Spleen (tissue), 11 donors: ENCODE measurements at regions not wholly inside any gene's neighbourhood (a gene's known extent, or its start where the extent isn't known, plus 50 kb on each side); places are given as distances from the start of the nearest gene placed in this dataset.
"Not testable (repeated sequence)": the region's sequence is repeated elsewhere in the genome, so short reads cannot be mapped to it uniquely, and the experiment has no call there.

Source experiments
- DNase-seq: peaks from one replicate; pipeline ENCODE4 v3.0.0-alpha.2; 2020
- H3K27ac ChIP-seq, 8 donors: fragments of 200-600 bp; sonication (generic) in 7 of 8; 1 replicate in 4 of 8; 2 replicates in 4 of 8; pipeline versions ENCODE4 v1.5.0 to v1.8.0; 2016 to 2021; ENCODE audit warnings: inconsistent platforms in 4 of 8, mild to moderate bottlenecking in 4 of 8, moderate library complexity in 1 of 8
- H3K27me3 ChIP-seq, 7 donors: fragments of 200-600 bp; sonication (generic) in 6 of 7; replicated peaks in 1 of 7; 1 replicate in 4 of 7; 2 replicates in 3 of 7; pipeline versions ENCODE4 v1.5.0 to v1.8.0; 2016 to 2021; ENCODE audit warnings: inconsistent platforms in 3 of 7, mild to moderate bottlenecking in 1 of 7
- H3K36me3 ChIP-seq, 6 donors: fragments of 200-600 bp; sonication (generic) in 5 of 6; 1 replicate in 4 of 6; 2 replicates in 2 of 6; pipeline versions ENCODE4 v1.5.0 to v1.8.0; 2016 to 2021; ENCODE audit warnings: inconsistent platforms in 2 of 6
- H3K4me1 ChIP-seq, 6 donors: fragments of 200-600 bp; sonication (generic) in 5 of 6; 1 replicate in 3 of 6; 2 replicates in 3 of 6; pipeline versions ENCODE4 v1.5.0 to v1.8.0; 2016 to 2021; ENCODE audit warnings: inconsistent platforms in 3 of 6
- H3K4me3 ChIP-seq, 8 donors: fragments of 200-600 bp; sonication (generic) in 7 of 8; 1 replicate in 4 of 8; 2 replicates in 4 of 8; pipeline versions ENCODE4 v1.5.0 to v1.8.0; 2016 to 2021; ENCODE audit warnings: inconsistent platforms in 4 of 8, mild to moderate bottlenecking in 4 of 8, moderate library complexity in 2 of 8
- H3K9me3 ChIP-seq, 8 donors: fragments of 200-600 bp; sonication (generic) in 7 of 8; 1 replicate in 4 of 8; 2 replicates in 4 of 8; pipeline versions ENCODE4 v1.5.0 to v1.8.0; 2016 to 2021; ENCODE audit warnings: inconsistent platforms in 4 of 8
- POLR2A ChIP-seq, 3 donors: fragments of 450-650 bp; IDR thresholded peaks; one replicate each; pipeline ENCODE4 v1.5.1; 2017; ENCODE audit warnings: antibody characterized with exemption in 3 of 3, mild to moderate bottlenecking in 1 of 3
- POLR2AphosphoS5 ChIP-seq, 3 donors: sonication (generic); formaldehyde crosslinking; IDR thresholded peaks; one replicate each; pipeline ENCODE4 v1.5.1; 2017; ENCODE audit warnings: antibody characterized with exemption in 3 of 3
- WGBS, 5 donors: extraction: QIAGEN DNeasy Blood & Tissue Kit in 3 of 5; methylation state at CpG; one replicate each; pipeline versions ENCODE4 v1.1.5 to v1.1.7; 2013 to 2018; 5-methylcytosine and 5-hydroxymethylcytosine counted together
- intact Hi-C: fragments of 100-400 bp; cut with DNase I; formaldehyde crosslinking; loops from one replicate; pipeline ENCODE4 v1.15.0; 2023; ENCODE audit warnings: low total_unique reads
- TF ChIP-seq, protein P1 (sequence below), 11 experiments: fragments of 200-600 bp in 7 of 11; fragments of 450-650 bp in 4 of 11; sonication (generic) in 4 of 11; IDR thresholded peaks in 8 of 11; conservative IDR thresholded peaks in 3 of 11; 1 replicate in 7 of 11; 2 replicates in 4 of 11; pipeline versions ENCODE4 v1.4.0 to v1.8.0; 2016 to 2021; ENCODE audit warnings: antibody characterized with exemption in 11 of 11, inconsistent platforms in 4 of 11, mild to moderate bottlenecking in 1 of 11
- donor health status: healthy with polysubstance abuse.
- donor health status: DM: no; HTN: no; CAD: no; lungs with moderate emphysema.
- donor health status: DM: no; HTN: no; CAD: no.
- donor health status: Bipolar disorder and iron deficiency.
- donor health status: healthy.
- donor health status: DM: no; HTN: no; CAD: no.
- donor health status: DM: yes; HTN: yes; CAD: no.

DNA sequence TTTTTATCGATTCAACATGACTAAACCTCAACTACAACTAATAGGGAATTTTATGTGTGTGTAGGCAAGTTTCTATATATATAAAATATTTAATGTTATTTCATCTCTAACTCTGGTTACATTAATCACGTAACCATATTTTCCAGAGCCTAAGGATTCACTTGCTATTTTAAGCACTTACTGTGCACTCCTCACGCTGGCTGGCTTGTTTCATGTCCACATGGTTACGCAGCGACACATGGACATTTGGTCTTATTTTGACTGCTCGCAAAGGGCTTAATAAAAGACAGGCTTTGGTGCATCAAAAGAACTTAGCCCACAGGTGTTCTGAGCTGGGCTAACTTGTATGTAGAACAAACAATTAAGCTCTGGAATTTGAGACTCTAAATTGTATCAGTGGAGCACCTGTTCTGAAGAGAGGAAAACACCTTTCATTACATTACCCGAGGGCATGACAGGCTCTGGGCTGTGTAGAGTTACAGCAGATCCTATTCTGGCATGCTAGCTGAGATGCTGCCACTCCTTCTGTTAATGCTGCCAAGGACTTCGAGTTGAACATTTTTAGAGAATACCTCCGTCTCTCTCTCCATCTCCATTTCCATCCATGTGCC lies 130.0 kb upstream of the NR2F2 start:
- intact Hi-C loops, result no loop called here
- H3K36me3 ChIP-seq, result no peaks in the 10 kb centered on the region
- 89 to 94% (median 91%) methylated on average over 9 of the region's 9 CpGs for WGBS, 5 donors
- TF ChIP-seq POLR2A (IDR thresholded peaks at IDR 0.05) (no peak), POLR2AphosphoS5 (IDR thresholded peaks at IDR 0.05) (no peak)
- TF ChIP-seq, protein P1, sequence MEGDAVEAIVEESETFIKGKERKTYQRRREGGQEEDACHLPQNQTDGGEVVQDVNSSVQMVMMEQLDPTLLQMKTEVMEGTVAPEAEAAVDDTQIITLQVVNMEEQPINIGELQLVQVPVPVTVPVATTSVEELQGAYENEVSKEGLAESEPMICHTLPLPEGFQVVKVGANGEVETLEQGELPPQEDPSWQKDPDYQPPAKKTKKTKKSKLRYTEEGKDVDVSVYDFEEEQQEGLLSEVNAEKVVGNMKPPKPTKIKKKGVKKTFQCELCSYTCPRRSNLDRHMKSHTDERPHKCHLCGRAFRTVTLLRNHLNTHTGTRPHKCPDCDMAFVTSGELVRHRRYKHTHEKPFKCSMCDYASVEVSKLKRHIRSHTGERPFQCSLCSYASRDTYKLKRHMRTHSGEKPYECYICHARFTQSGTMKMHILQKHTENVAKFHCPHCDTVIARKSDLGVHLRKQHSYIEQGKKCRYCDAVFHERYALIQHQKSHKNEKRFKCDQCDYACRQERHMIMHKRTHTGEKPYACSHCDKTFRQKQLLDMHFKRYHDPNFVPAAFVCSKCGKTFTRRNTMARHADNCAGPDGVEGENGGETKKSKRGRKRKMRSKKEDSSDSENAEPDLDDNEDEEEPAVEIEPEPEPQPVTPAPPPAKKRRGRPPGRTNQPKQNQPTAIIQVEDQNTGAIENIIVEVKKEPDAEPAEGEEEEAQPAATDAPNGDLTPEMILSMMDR (IDR thresholded peaks at IDR 0.05 in 8 of 11, conservative IDR thresholded peaks at IDR 0.05 in 3 of 11), result no peak
- peaks cover 0 to 11% (median 3%) of the 10 kb centered on the region in 8 donors for H3K9me3 ChIP-seq
- H3K27ac ChIP-seq, result no peak overlapping the region
- H3K4me1 ChIP-seq, result no peaks in the 10 kb centered on the region
- no peak overlapping the region for H3K4me3 ChIP-seq
- DNase-seq, result no peak
- no peaks in the 10 kb centered on the region for H3K27me3 ChIP-seq

DNA sequence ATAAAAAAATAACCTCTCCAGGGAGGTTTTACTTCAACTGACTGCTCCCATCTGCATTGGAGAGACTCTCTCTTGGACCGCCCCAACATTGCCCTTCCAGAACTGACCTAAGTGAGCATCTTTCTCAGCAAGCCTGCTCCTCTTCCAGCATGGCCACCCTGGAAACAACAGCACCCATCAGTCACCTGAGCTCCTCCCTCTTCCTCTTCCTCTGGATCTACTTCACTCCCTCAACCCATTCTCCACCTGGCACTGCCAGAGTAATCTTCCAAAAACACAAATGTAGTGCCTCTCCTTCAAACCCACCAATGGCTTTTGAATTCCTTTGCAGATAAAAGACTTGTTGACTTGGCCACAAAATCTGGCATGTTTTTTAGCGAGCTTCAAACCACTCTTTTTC lies 128.8 kb upstream of the NR2F2 start:
- no peaks in the 10 kb centered on the region for H3K36me3 ChIP-seq
- H3K27me3 ChIP-seq, result no peaks in the 10 kb centered on the region
- no peak overlapping the region for H3K4me3 ChIP-seq
- DNase-seq, result no peak
- no peak for TF ChIP-seq POLR2AphosphoS5 (IDR thresholded peaks at IDR 0.05)
- TF ChIP-seq, protein P1 (IDR thresholded peaks at IDR 0.05 in 8 of 11, conservative IDR thresholded peaks at IDR 0.05 in 3 of 11), result no peak
- no peak for TF ChIP-seq POLR2A (IDR thresholded peaks at IDR 0.05)
- intact Hi-C loops, result no loop called here
- H3K4me1 ChIP-seq, result no peaks in the 10 kb centered on the region
- WGBS, 5 donors, result 88 to 96% (median 92%) methylated on average over 2 of the region's 2 CpGs
- no peak overlapping the region for H3K27ac ChIP-seq
- peaks cover 0 to 15% (median 10%) of the 10 kb centered on the region in 8 donors for H3K9me3 ChIP-seq

DNA sequence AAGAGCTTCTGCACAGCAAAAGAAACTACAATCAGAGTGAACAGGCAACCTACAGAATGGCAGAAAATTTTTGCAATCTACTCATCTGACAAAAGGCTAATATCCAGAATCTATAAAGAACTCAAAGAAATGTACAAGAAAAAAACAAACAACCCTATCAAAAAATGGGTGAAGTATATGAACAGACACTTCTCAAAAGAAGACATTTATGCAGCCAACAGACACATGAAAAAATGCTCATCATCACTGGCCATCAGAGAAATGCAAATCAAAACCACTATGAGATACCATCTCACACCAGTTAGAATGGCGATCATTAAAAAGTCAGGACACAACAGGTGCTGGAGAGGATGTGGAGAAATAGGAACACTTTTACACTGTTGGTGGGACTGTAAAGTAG lies 124.9 kb upstream of the NR2F2 start:
- H3K27ac ChIP-seq, H3K27me3 ChIP-seq, DNase-seq, H3K36me3 ChIP-seq, H3K4me1 ChIP-seq, intact Hi-C loops, H3K4me3 ChIP-seq: not testable (repeated sequence)
- peaks cover 0 to 19% (median 12%) of the 10 kb centered on the region in 8 donors for H3K9me3 ChIP-seq
- WGBS, 5 donors, result 96 to 100% (median 100%) methylated on average over 1 of the region's 1 CpG

DNA sequence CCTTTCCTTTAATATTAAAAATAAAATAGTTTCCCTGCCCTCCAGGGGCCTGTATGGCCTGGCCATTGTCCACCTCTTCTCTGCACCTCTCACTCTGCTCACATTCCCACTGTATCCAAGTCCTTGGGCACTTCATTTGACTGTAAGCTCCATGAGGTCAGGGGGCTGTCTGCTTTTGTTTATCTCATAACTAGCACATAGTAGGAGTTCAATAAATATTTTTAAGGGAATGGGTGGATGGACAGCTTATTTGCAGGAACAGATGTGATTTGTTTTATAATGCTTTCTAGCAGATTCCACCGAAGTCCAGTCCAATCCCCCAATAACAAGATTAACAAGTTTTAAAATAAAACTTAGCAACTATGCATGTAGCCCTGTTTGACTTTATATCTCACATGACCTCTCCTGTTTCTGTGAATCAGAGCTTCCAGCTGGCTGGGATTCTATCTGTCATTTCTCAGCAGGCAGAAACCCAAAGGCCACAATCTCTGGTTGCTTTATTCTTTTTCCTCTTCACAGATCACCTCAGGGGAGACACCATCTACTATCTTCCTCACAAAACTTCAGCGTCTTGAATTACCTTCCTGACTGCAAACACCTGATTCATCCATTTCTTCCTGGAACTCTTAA lies 123.0 kb upstream of the NR2F2 start:
- no peaks in the 10 kb centered on the region for H3K36me3 ChIP-seq
- H3K27ac ChIP-seq, result no peak overlapping the region
- no peak for DNase-seq
- H3K4me3 ChIP-seq, result no peak overlapping the region
- intact Hi-C loops, result no loop called here
- H3K4me1 ChIP-seq, result no peaks in the 10 kb centered on the region
- H3K9me3 ChIP-seq, result peaks cover 0 to 23% (median 12%) of the 10 kb centered on the region in 8 donors
- no peaks in the 10 kb centered on the region for H3K27me3 ChIP-seq
- WGBS, 5 donors, result 80 to 89% (median 83%) methylated on average over 2 of the region's 2 CpGs
- TF ChIP-seq, protein P1 (IDR thresholded peaks at IDR 0.05 in 8 of 11, conservative IDR thresholded peaks at IDR 0.05 in 3 of 11), result no peak
- no peak for TF ChIP-seq POLR2AphosphoS5 (IDR thresholded peaks at IDR 0.05)
- TF ChIP-seq POLR2A (IDR thresholded peaks at IDR 0.05), result no peak
